ENCODE measurements at regions not wholly inside any gene's neighbourhood (a gene's known extent, or its start where the extent isn't known, plus 50 kb on each side); places are given as distances from the start of the nearest gene placed in this dataset.

GRCh38 chr20:21569586-21569985, 55.7 kb upstream of the NKX2-2 start:
- Histone ChIP-seq H4K8ac (replicated peaks; ENCODE audit: insufficient read length, low read depth, low read length) (no peak overlapping the region), H3T11ph (ENCODE audit: low read length) (no peak overlapping the region), H4K91ac (ENCODE audit: insufficient read length, low read depth, low read length) (no peak overlapping the region), H2BK5ac (ENCODE audit: insufficient read length, low read length) (no peak overlapping the region), H4K20me1 (ENCODE audit: control insufficient read depth, insufficient read depth, insufficient read length) (no peaks in the 10 kb centered on the region), H3K23ac (ENCODE audit: insufficient read length, low read depth, low read length) (no peak overlapping the region), H2BK20ac (ENCODE audit: low read depth, low read length, poor library complexity, severe bottlenecking) (no peak overlapping the region), H2BK12ac (ENCODE audit: insufficient read length, low read depth, low read length) (no peak overlapping the region), H3K27me3 (ENCODE audit: insufficient read depth, low read length) (no peaks in the 10 kb centered on the region), H4K5ac (ENCODE audit: insufficient read length, low read depth, low read length) (no peak overlapping the region), H3K4me1 (ENCODE audit: insufficient read depth, low read length) (peaks cover 16% of the 10 kb centered on the region; the same call in 1 of the 2 replicates), H2BK15ac (ENCODE audit: low read depth, low read length) (no peak overlapping the region), H3K14ac (ENCODE audit: insufficient read depth, low read length) (no peak overlapping the region), H3K56ac (ENCODE audit: insufficient read length, low read depth, low read length) (no peak overlapping the region), H3K4me2 (ENCODE audit: insufficient read depth, insufficient read length, low read length) (no peak overlapping the region), H3K79me2 (ENCODE audit: insufficient read depth, low read length) (no peaks in the 10 kb centered on the region), H2AK5ac (ENCODE audit: insufficient read length, low read length) (no peak overlapping the region), H3K4ac (ENCODE audit: low read depth, low read length) (no peak overlapping the region), H3K79me1 (ENCODE audit: insufficient read depth, low read depth, low read length, poor library complexity, severe bottlenecking) (no peaks in the 10 kb centered on the region), H3K18ac (ENCODE audit: insufficient read length, low read depth, low read length) (no peak overlapping the region), H2BK120ac (ENCODE audit: low read depth, low read length, poor library complexity, severe bottlenecking) (no peak overlapping the region), H2AFZ (ENCODE audit: low read length) (no peak overlapping the region), H3K9me3 (ENCODE audit: control insufficient read depth, low read depth, low read length) (no peaks in the 10 kb centered on the region), H3K27ac (ENCODE audit: insufficient read length, low read depth, low read length) (no peak overlapping the region), H3K23me2 (ENCODE audit: insufficient read length, low read depth, low read length, poor library complexity, severe bottlenecking) (no peaks in the 10 kb centered on the region), H3K9ac (ENCODE audit: extremely low read depth, insufficient read length, low read length) (no peak overlapping the region)
- no peaks in the 10 kb centered on the region for H3K36me3 Mint-ChIP-seq (ENCODE audit: insufficient read depth in 1 of 3, low read depth in 3 of 3)
- H3K9me3 Mint-ChIP-seq = peaks cover 0 to 2% of the 10 kb centered on the region in 2 experiments; a peak in 1 of 5 replicates
- TF ChIP-seq CTCF (conservative IDR thresholded peaks at IDR 0.05) = no peak
- H3K27me3 Mint-ChIP-seq (ENCODE audit: low read depth) = peaks cover 15% of the 10 kb centered on the region
- no peak for DNase-seq
- no peak overlapping the region for H3K4me3 Mint-ChIP-seq
- no CpG with 5 or more reads among the region's 3 CpGs for WGBS (ENCODE audit: extremely low coverage, insufficient read length, low lambda C conversion rate)
- H3K4me1 Mint-ChIP-seq = peaks cover 26 to 33% of the 10 kb centered on the region in 2 experiments
- H3K27ac Mint-ChIP-seq = no peak overlapping the region

All from H9 (cell line).